Smooth muscle cell (in vitro differentiated cells): ENCODE measurements at regions not wholly inside any gene's neighbourhood (a gene's known extent, or its start where the extent isn't known, plus 50 kb on each side); places are given as distances from the start of the nearest gene placed in this dataset.

Experiments
- DNase-seq: peaks from one replicate; lab custom pipeline; 2025; ENCODE audit not compliant: unreplicated experiment; lab: John Stamatoyannopoulos, UW
- H2AFZ ChIP-seq: fragments of 200-600 bp; sonication (generic); 2 replicates; pipeline ENCODE4 v1.6.0; 2016; ENCODE audit warnings: antibody characterized with exemption, low read depth, mild to moderate bottlenecking
- H3F3A ChIP-seq: fragments of 200-600 bp; sonication (generic); 2 replicates; pipeline ENCODE4 v1.6.0; 2017; ENCODE audit warnings: antibody characterized with exemption, low read depth
- H3K27ac ChIP-seq: fragments of 200-600 bp; sonication (generic); 2 replicates; pipeline ENCODE4 v1.5.1; 2016; ENCODE audit warnings: low read depth, mild to moderate bottlenecking
- H3K27me3 ChIP-seq: fragments of 200-600 bp; sonication (generic); 2 replicates; pipeline ENCODE4 v1.6.1; 2016; ENCODE audit warnings: low read depth, mild to moderate bottlenecking
- H3K36me3 ChIP-seq: fragments of 200-600 bp; sonication (generic); 2 replicates; pipeline ENCODE4 v1.5.1; 2016; ENCODE audit warnings: low read depth
- H3K4me1 ChIP-seq: fragments of 200-600 bp; sonication (generic); 2 replicates; pipeline ENCODE4 v1.5.1; 2016; ENCODE audit warnings: low read depth
- H3K4me2 ChIP-seq: fragments of 200-600 bp; sonication (generic); 2 replicates; pipeline ENCODE4 v1.6.0; 2016; ENCODE audit warnings: mild to moderate bottlenecking
- H3K4me3 ChIP-seq: fragments of 200-600 bp; sonication (generic); 2 replicates; pipeline ENCODE4 v1.5.1; 2016; ENCODE audit warnings: mild to moderate bottlenecking
- H3K79me2 ChIP-seq: fragments of 200-600 bp; sonication (generic); 2 replicates; pipeline ENCODE4 v1.6.0; 2016; ENCODE audit warnings: low read depth, mild to moderate bottlenecking
- H3K9ac ChIP-seq: fragments of 200-600 bp; sonication (generic); 2 replicates; pipeline ENCODE4 v1.6.0; 2016; ENCODE audit warnings: low read depth
- H3K9me3 ChIP-seq: fragments of 200-600 bp; sonication (generic); replicated peaks from 2 replicates; pipeline ENCODE4 v1.5.1; 2016; ENCODE audit warnings: low read depth
- H4K20me1 ChIP-seq: fragments of 200-600 bp; sonication (generic); 2 replicates; pipeline ENCODE4 v1.6.0; 2016; ENCODE audit warnings: low read depth
- WGBS: methylation state at CpG from one replicate; pipeline ENCODE4 v1.1.7; 2016; ENCODE audit warnings: low lambda C conversion rate; 5-methylcytosine and 5-hydroxymethylcytosine counted together
- TF ChIP-seq, protein P1 (sequence below): fragments of 200-600 bp; sonication (generic); IDR thresholded peaks from 2 replicates; pipeline ENCODE4 v1.5.1; 2017; ENCODE audit warnings: borderline replicate concordance, mild to moderate bottlenecking, antibody characterized with exemption; ENCODE audit not compliant: insufficient read depth, poor library complexity, severe bottlenecking

DNA sequence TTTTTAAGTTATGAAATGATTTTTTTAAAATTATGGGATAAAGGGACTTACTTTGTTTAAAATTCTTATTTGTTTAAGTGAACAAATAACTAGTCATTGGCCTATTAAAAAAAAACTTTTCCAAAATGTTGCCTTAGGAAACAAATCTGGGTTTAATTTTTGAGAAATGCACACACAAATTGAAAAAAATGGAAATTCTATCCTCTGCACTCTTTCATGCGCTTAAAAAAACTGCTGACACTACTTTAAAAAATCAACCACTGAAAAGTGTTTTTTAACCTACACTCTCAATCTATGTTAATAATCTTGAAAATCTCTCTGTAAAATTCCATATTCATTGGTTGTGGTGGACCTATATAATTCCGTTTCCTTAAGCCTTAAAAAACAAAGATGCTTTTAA is 163.4 kb upstream of the DAB2 start:
- Histone ChIP-seq H3K4me2 (no peak overlapping the region), H3K9me3 (no peaks in the 10 kb centered on the region), H3K27ac (no peak overlapping the region), H3K4me3 (no peak overlapping the region), H4K20me1 (no peaks in the 10 kb centered on the region), H3K36me3 (no peaks in the 10 kb centered on the region), H2AFZ (no peak overlapping the region), H3K9ac (no peak overlapping the region), H3K4me1 (no peaks in the 10 kb centered on the region), H3F3A (no peaks in the 10 kb centered on the region), H3K27me3 (no peaks in the 10 kb centered on the region), H3K79me2 (no peaks in the 10 kb centered on the region)
- TF ChIP-seq, protein P1, sequence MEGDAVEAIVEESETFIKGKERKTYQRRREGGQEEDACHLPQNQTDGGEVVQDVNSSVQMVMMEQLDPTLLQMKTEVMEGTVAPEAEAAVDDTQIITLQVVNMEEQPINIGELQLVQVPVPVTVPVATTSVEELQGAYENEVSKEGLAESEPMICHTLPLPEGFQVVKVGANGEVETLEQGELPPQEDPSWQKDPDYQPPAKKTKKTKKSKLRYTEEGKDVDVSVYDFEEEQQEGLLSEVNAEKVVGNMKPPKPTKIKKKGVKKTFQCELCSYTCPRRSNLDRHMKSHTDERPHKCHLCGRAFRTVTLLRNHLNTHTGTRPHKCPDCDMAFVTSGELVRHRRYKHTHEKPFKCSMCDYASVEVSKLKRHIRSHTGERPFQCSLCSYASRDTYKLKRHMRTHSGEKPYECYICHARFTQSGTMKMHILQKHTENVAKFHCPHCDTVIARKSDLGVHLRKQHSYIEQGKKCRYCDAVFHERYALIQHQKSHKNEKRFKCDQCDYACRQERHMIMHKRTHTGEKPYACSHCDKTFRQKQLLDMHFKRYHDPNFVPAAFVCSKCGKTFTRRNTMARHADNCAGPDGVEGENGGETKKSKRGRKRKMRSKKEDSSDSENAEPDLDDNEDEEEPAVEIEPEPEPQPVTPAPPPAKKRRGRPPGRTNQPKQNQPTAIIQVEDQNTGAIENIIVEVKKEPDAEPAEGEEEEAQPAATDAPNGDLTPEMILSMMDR, result no peak
- DNase-seq, result no peak
- 86% methylated on average over 2 of the region's 2 CpGs for WGBS

DNA sequence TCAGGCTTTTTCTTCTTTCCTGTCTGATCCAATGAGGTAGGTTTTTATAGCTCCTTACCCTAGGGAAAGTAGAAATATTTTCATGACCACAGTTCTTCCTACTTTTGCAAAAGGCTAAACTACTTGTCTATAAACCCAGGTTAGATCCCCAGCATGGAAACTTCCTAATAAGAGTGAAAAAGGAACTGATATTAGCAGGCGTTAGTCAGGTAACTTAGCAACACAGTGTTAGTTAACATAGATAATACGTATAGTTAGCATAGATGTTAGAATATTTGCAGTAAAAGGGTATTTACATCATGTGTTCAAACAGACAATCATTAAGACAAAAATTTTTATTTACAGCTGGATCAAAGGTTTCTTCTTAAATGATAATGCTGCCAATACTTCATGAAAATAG is 162.9 kb upstream of the DAB2 start:
- Histone ChIP-seq H3K27me3 (no peaks in the 10 kb centered on the region), H3K27ac (no peak overlapping the region), H3K9ac (no peak overlapping the region), H3K36me3 (no peaks in the 10 kb centered on the region), H3K79me2 (no peaks in the 10 kb centered on the region), H3K4me3 (no peak overlapping the region), H3K9me3 (no peaks in the 10 kb centered on the region), H2AFZ (no peak overlapping the region), H3K4me2 (no peak overlapping the region), H3K4me1 (no peaks in the 10 kb centered on the region), H3F3A (no peaks in the 10 kb centered on the region), H4K20me1 (no peaks in the 10 kb centered on the region)
- 94% methylated on average over 2 of the region's 2 CpGs for WGBS
- TF ChIP-seq, protein P1, result no peak
- DNase-seq, result no peak

DNA sequence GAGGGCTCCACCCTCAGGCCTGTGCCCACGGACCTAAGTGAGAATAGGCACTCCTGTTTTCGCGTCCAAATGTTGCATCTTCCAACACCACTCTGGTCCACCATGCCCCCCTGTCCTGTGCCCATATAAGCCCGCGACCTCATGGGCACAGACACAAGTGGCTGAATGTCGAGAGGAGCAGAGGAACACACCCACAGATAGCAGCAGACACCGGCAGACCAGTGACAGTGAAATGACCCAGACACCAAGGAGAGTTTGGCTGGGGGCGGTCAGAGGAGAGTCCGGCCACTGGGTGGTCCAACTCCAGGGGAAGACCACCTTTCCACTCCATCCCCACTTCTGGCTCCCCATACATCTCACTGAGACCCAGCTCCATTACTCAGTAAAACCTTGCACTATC is 161.4 kb upstream of the DAB2 start:
- no peaks in the 10 kb centered on the region for H3K79me2 ChIP-seq
- no peak overlapping the region for H2AFZ ChIP-seq
- H3K4me2 ChIP-seq, result no peak overlapping the region
- DNase-seq, result no peak
- H3K27ac ChIP-seq, result no peak overlapping the region
- no peaks in the 10 kb centered on the region for H3K4me1 ChIP-seq
- no peaks in the 10 kb centered on the region for H3K36me3 ChIP-seq
- WGBS, result 88% methylated on average over 9 of the region's 9 CpGs
- no peaks in the 10 kb centered on the region for H3K9me3 ChIP-seq
- H4K20me1 ChIP-seq, result no peaks in the 10 kb centered on the region
- H3K9ac ChIP-seq, result no peak overlapping the region
- TF ChIP-seq, protein P1, result no peak
- no peak overlapping the region for H3K4me3 ChIP-seq
- no peaks in the 10 kb centered on the region for H3K27me3 ChIP-seq
- H3F3A ChIP-seq, result no peaks in the 10 kb centered on the region

DNA sequence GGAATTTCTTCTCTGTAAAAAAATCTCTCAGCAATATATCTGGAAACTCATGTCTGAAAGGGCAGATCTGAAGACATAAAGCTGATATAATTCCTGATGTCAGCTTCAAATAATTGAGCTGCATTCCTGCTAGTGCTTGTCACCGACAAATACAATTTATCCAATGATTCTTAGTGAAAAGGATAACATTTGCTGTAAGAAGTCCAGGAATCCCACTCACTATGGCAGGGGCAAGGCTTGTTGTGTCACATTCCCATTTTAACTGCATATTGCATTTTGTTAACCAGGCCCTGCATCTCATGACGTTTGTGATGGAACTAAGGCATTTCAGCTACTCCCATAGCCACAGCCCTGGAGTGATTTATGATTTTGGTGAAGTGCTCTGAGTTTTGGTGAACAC is 160.1 kb upstream of the DAB2 start:
- Histone ChIP-seq H4K20me1 (no peaks in the 10 kb centered on the region), H3K9ac (no peak overlapping the region), H2AFZ (no peak overlapping the region), H3K36me3 (no peaks in the 10 kb centered on the region), H3K4me1 (no peaks in the 10 kb centered on the region), H3F3A (no peaks in the 10 kb centered on the region), H3K27me3 (no peaks in the 10 kb centered on the region), H3K27ac (no peak overlapping the region), H3K79me2 (no peaks in the 10 kb centered on the region), H3K4me2 (no peak overlapping the region), H3K4me3 (no peak overlapping the region), H3K9me3 (no peaks in the 10 kb centered on the region)
- DNase-seq, result no peak
- 35% methylated on average over 2 of the region's 2 CpGs for WGBS
- TF ChIP-seq, protein P1, result no peak
